GM12801 (cell line): ENCODE measurements at regions not wholly inside any gene's neighbourhood (a gene's known extent, or its start where the extent isn't known, plus 50 kb on each side); places are given as distances from the start of the nearest gene placed in this dataset.

Source experiments
- TF ChIP-seq, protein P1 (sequence below): IDR thresholded peaks from one replicate; pipeline ENCODE4 v1.5.1; 2011; ENCODE audit warnings: control low read depth; ENCODE audit not compliant: insufficient read length; ENCODE audit errors: extremely low read depth

GRCh38 chr1:80153762-80154161, 1147.2 kb upstream of the ADGRL4 start:
- TF ChIP-seq, protein P1, sequence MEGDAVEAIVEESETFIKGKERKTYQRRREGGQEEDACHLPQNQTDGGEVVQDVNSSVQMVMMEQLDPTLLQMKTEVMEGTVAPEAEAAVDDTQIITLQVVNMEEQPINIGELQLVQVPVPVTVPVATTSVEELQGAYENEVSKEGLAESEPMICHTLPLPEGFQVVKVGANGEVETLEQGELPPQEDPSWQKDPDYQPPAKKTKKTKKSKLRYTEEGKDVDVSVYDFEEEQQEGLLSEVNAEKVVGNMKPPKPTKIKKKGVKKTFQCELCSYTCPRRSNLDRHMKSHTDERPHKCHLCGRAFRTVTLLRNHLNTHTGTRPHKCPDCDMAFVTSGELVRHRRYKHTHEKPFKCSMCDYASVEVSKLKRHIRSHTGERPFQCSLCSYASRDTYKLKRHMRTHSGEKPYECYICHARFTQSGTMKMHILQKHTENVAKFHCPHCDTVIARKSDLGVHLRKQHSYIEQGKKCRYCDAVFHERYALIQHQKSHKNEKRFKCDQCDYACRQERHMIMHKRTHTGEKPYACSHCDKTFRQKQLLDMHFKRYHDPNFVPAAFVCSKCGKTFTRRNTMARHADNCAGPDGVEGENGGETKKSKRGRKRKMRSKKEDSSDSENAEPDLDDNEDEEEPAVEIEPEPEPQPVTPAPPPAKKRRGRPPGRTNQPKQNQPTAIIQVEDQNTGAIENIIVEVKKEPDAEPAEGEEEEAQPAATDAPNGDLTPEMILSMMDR, result no peak

DNA sequence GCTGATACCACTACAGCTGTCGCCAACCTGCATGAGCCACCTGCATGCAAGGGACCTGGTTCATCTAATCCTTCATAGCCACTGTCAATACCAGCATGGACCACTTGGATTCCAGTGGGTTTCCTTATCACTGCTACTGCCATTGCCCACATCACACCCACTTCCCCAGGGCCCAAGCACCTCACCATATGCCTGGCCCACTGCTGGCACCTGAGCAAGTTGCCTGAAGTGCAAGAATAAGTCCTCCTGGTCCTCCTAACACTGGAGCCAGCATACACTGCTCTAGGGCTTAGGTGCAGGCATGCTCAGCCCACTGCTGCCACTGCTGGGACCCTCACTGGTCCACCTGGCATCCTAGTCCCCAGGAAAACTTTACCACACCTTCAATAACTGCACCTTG, 1136.8 kb upstream of the ADGRL4 start:
- TF ChIP-seq, protein P1, result no peak

GRCh38 chr1:80113168-80114038, 1106.9 kb upstream of the ADGRL4 start:
- TF ChIP-seq, protein P1, result no peak

GRCh38 chr1:80101159-80101558, 1094.6 kb upstream of the ADGRL4 start:
- TF ChIP-seq, protein P1, result no peak

GRCh38 chr1:80099713-80100112, 1093.2 kb upstream of the ADGRL4 start:
- TF ChIP-seq, protein P1, result no peak

DNA sequence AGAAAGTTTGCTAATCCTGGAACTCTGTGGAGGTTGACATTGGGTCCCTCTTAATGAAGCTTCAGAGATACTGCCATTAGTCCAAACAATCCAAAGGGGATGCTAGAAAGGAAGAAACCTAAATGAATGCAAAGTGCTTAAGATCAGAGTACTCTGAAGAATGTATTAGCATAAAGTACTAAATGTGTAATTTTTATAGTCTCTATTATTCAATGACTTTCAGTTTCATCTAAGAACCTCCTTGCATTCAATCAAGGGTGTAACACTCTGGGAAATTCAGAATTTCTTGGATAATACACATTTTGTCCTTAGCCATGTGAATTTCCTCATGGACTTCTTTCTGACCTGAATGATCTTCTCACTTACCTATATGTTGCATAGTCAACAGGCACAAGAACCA, 1078.5 kb upstream of the ADGRL4 start:
- TF ChIP-seq, protein P1, result no peak

DNA sequence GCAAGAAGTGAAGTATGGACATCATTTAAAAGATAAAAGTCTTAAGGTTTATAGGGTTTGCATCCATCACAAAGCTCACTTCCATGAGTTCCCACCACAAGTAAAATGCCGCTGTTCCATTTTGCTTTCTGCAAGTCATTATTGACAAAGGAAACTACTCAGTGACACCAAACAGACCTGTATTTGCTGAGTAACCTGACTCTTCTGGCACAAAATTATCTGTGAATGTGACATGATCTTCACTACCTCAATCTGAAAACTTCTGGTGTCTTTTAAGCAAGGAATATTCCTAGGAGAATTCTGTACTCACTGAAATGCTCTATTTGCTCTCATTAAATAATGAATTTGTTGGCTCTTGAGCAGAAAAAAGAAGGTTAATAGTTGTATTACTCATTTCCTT, 1077.4 kb upstream of the ADGRL4 start:
- TF ChIP-seq, protein P1, result no peak
